CD14-positive monocyte (primary cell): ENCODE measurements at regions not wholly inside any gene's neighbourhood (a gene's known extent, or its start where the extent isn't known, plus 50 kb on each side); places are given as distances from the start of the nearest gene placed in this dataset.

Source experiments
- DNase-seq, 3 donors: peaks; one replicate each; pipeline ENCODE4 v3.0.0-alpha.2; 2011 to 2022
- H2AFZ ChIP-seq: 2 replicates; pipeline ENCODE4 v1.6.0; 2012; ENCODE audit warnings: mild to moderate bottlenecking, low read depth, low read length, inconsistent platforms; ENCODE audit not compliant: insufficient read depth, poor library complexity, severe bottlenecking
- H3K27ac ChIP-seq, 2 donors: 1 replicate in 1 of 2; 2 replicates in 1 of 2; pipeline ENCODE4 v1.5.1; 2012 to 2013; ENCODE audit warnings: low read length in 2 of 2, control low read depth in 1 of 2, inconsistent platforms in 1 of 2, low read depth in 1 of 2, mild to moderate bottlenecking in 1 of 2
- H3K27me3 ChIP-seq, 2 donors: one replicate each; pipeline versions ENCODE4 v1.6.0 to v1.6.1; 2011 to 2013; ENCODE audit warnings: low read length in 2 of 2; ENCODE audit not compliant: control insufficient read depth in 2 of 2, insufficient read depth in 2 of 2
- H3K36me3 ChIP-seq, 2 donors: replicated peaks in 1 of 2; 1 replicate in 1 of 2; 2 replicates in 1 of 2; pipeline versions ENCODE4 v1.5.1 to v1.6.1; 2012 to 2013; ENCODE audit warnings: low read length in 2 of 2, control low read depth in 1 of 2, inconsistent platforms in 1 of 2, mild to moderate bottlenecking in 1 of 2; ENCODE audit not compliant: insufficient read depth in 2 of 2, control insufficient read depth in 1 of 2
- H3K4me1 ChIP-seq, 2 donors: 1 replicate in 1 of 2; 2 replicates in 1 of 2; pipeline versions ENCODE4 v1.5.1 to v1.6.1; 2012 to 2013; ENCODE audit warnings: low read length in 2 of 2, control low read depth in 1 of 2, inconsistent platforms in 1 of 2, mild to moderate bottlenecking in 1 of 2, moderate library complexity in 1 of 2; ENCODE audit not compliant: insufficient read depth in 2 of 2, control insufficient read depth in 1 of 2
- H3K4me2 ChIP-seq: replicated peaks from 2 replicates; pipeline ENCODE3; 2012; ENCODE audit warnings: low read length, moderate library complexity, mild to moderate bottlenecking; ENCODE audit not compliant: poor library complexity, severe bottlenecking; ENCODE audit errors: extremely low read depth
- H3K4me3 ChIP-seq, 3 experiments: fragments of 200-600 bp in 1 of 3; sonication (generic) in 1 of 3; replicated peaks in 1 of 3; 1 replicate in 2 of 3; 2 replicates in 1 of 3; pipeline ENCODE4 v1.5.1; 2011 to 2013; ENCODE audit warnings: low read length in 3 of 3, mild to moderate bottlenecking in 3 of 3, control low read depth in 2 of 3, low read depth in 2 of 3, inconsistent platforms in 1 of 3, moderate library complexity in 1 of 3
- H3K79me2 ChIP-seq: 2 replicates; pipeline ENCODE4 v1.6.0; 2012; ENCODE audit warnings: mild to moderate bottlenecking, control low read depth, inconsistent platforms, low read length, moderate library complexity; ENCODE audit not compliant: insufficient read depth
- H3K9ac ChIP-seq: 2 replicates; pipeline ENCODE4 v1.6.0; 2017; ENCODE audit warnings: low read length, mild to moderate bottlenecking; ENCODE audit not compliant: insufficient read depth, poor library complexity, severe bottlenecking
- H3K9me3 ChIP-seq, 2 donors: replicated peaks in 1 of 2; 1 replicate in 1 of 2; 2 replicates in 1 of 2; pipeline versions ENCODE4 v1.5.1 to v1.6.1; 2012 to 2013; ENCODE audit warnings: low read length in 2 of 2, control low read depth in 1 of 2; ENCODE audit not compliant: control insufficient read depth in 1 of 2, insufficient read depth in 1 of 2
- H4K20me1 ChIP-seq: 2 replicates; pipeline ENCODE4 v1.6.0; 2012; ENCODE audit warnings: mild to moderate bottlenecking, low read length, control low read depth, moderate library complexity; ENCODE audit not compliant: insufficient read depth
- H3K27ac Mint-ChIP-seq, 7 donors: one replicate each; pipeline ENCODE4 v1.8.0; 2020; ENCODE audit warnings: mild to moderate bottlenecking in 7 of 7, mixed read lengths in 7 of 7, moderate library complexity in 6 of 7, inconsistent platforms in 2 of 7
- H3K27me3 Mint-ChIP-seq, 3 donors: one replicate each; pipeline ENCODE4 v1.8.0; 2021 to 2022; ENCODE audit warnings: low read depth in 3 of 3, mild to moderate bottlenecking in 3 of 3, mixed read lengths in 3 of 3, moderate library complexity in 3 of 3, inconsistent platforms in 1 of 3
- H3K36me3 Mint-ChIP-seq, 2 donors: one replicate each; pipeline ENCODE4 v1.8.0; 2020; ENCODE audit warnings: mixed read lengths in 2 of 2, inconsistent platforms in 1 of 2, mild to moderate bottlenecking in 1 of 2
- H3K4me1 Mint-ChIP-seq: one replicate; pipeline ENCODE4 v1.8.0; 2020; ENCODE audit warnings: mild to moderate bottlenecking, mixed read lengths
- H3K4me3 Mint-ChIP-seq, 2 donors: one replicate each; pipeline ENCODE4 v1.8.0; 2020; ENCODE audit warnings: mild to moderate bottlenecking in 2 of 2, mixed read lengths in 2 of 2, moderate library complexity in 1 of 2
- H3K9me3 Mint-ChIP-seq, 7 donors: one replicate each; pipeline ENCODE4 v1.8.0; 2020 to 2022; ENCODE audit warnings: mixed read lengths in 7 of 7, mild to moderate bottlenecking in 6 of 7, moderate library complexity in 6 of 7, inconsistent platforms in 2 of 7
- WGBS: methylation state at CpG from one replicate; pipeline ENCODE4 v1.1.5; 2013; ENCODE audit warnings: missing lambda C conversion rate; ENCODE audit not compliant: insufficient coverage; 5-methylcytosine and 5-hydroxymethylcytosine counted together
- intact Hi-C, 2 donors: fragments of 100-400 bp; cut with micrococcal nuclease; formaldehyde crosslinking; loops; one replicate each; pipeline versions ENCODE4 v1.15.0 to v1.15.1; 2023
- TF ChIP-seq, protein P1 (sequence below): fragments of 200-600 bp; IDR thresholded peaks from one replicate; pipeline ENCODE4 v1.8.0; 2022; ENCODE audit warnings: antibody characterized with exemption, mild to moderate bottlenecking

DNA sequence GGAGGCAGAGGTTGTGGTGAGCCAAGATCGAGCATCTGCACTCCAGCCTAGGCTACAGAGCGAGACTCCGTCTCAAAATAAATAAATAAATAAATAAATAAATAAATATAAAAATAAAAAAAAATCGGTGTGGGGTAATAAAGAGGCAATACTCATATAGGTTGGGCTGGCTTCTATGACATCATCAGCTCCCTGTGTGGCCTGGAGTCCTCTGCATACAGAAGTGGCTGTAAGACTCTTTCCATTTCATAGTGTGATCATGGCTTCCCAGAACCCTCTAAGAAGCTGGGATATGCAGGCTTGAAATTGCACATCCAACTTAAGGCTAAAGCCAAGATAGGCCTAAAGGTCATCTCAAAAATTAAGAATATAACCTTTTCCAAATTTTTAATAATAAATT is 101.6 kb downstream of the ZIC4 start:
- no peak overlapping the region for H3K4me3 Mint-ChIP-seq
- Histone ChIP-seq H3K9me3 (no peaks in the 10 kb centered on the region), H3K4me3 (no peak overlapping the region), H3K9ac (no peak overlapping the region), H3K4me1 (no peaks in the 10 kb centered on the region), H4K20me1 (no peaks in the 10 kb centered on the region), H3K27me3 (no peaks in the 10 kb centered on the region), H3K36me3 (no peaks in the 10 kb centered on the region), H3K79me2 (no peaks in the 10 kb centered on the region), H3K4me2 (no peak overlapping the region), H3K27ac (no peak overlapping the region), H2AFZ (no peak overlapping the region)
- no peak for DNase-seq
- no CpG with 5 or more reads among the region's 4 CpGs for WGBS
- H3K27ac Mint-ChIP-seq, result no peak overlapping the region
- TF ChIP-seq, protein P1, sequence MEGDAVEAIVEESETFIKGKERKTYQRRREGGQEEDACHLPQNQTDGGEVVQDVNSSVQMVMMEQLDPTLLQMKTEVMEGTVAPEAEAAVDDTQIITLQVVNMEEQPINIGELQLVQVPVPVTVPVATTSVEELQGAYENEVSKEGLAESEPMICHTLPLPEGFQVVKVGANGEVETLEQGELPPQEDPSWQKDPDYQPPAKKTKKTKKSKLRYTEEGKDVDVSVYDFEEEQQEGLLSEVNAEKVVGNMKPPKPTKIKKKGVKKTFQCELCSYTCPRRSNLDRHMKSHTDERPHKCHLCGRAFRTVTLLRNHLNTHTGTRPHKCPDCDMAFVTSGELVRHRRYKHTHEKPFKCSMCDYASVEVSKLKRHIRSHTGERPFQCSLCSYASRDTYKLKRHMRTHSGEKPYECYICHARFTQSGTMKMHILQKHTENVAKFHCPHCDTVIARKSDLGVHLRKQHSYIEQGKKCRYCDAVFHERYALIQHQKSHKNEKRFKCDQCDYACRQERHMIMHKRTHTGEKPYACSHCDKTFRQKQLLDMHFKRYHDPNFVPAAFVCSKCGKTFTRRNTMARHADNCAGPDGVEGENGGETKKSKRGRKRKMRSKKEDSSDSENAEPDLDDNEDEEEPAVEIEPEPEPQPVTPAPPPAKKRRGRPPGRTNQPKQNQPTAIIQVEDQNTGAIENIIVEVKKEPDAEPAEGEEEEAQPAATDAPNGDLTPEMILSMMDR, result no peak
- peaks cover 0 to 4% (median 0%) of the 10 kb centered on the region in 7 donors for H3K9me3 Mint-ChIP-seq
- intact Hi-C loops, result no loop called here
- H3K36me3 Mint-ChIP-seq, result no peaks in the 10 kb centered on the region
- H3K4me1 Mint-ChIP-seq, result no peaks in the 10 kb centered on the region
- peaks cover 1 to 4% (median 2%) of the 10 kb centered on the region in 3 donors for H3K27me3 Mint-ChIP-seq

DNA sequence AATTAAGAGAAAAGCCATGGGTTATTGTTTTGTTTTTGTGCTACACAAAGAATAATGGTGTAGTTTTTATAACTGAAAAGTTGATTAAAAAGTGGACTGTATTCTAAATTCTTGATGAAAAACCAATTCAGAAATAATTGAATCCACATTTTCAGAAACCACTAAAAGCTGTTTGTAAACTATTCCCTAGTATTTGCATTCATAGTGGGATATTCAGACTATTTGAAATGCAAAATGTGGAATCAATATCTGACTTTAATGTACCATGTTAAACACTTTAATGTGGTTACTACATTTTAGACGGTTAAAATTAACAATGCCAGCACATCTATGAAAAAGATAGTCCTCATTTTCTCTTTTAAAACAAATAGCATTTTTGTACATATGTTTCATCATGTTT is 104.6 kb downstream of the ZIC4 start:
- Histone ChIP-seq H4K20me1 (no peaks in the 10 kb centered on the region), H3K9ac (no peak overlapping the region), H2AFZ (no peak overlapping the region), H3K27ac (no peak overlapping the region), H3K4me1 (no peaks in the 10 kb centered on the region), H3K36me3 (no peaks in the 10 kb centered on the region), H3K4me3 (no peak overlapping the region), H3K4me2 (no peak overlapping the region), H3K79me2 (no peaks in the 10 kb centered on the region), H3K27me3 (no peaks in the 10 kb centered on the region), H3K9me3 (no peaks in the 10 kb centered on the region)
- TF ChIP-seq, protein P1, result no peak
- peaks cover 0 to 4% (median 1%) of the 10 kb centered on the region in 3 donors for H3K27me3 Mint-ChIP-seq
- H3K4me1 Mint-ChIP-seq, result no peaks in the 10 kb centered on the region
- H3K27ac Mint-ChIP-seq, result no peak overlapping the region
- H3K4me3 Mint-ChIP-seq, result no peak overlapping the region
- H3K36me3 Mint-ChIP-seq, result no peaks in the 10 kb centered on the region
- peaks cover 0 to 4% (median 0%) of the 10 kb centered on the region in 7 donors for H3K9me3 Mint-ChIP-seq
- no CpG with 5 or more reads among the region's 1 CpG for WGBS
- intact Hi-C loops, result no loop called here
- no peak for DNase-seq
